ENCODE measurements at regions not wholly inside any gene's neighbourhood (a gene's known extent, or its start where the extent isn't known, plus 50 kb on each side); places are given as distances from the start of the nearest gene placed in this dataset.

- TF ChIP-seq CTCF (IDR thresholded peaks at IDR 0.05) (no peak), POLR2A (IDR thresholded peaks at IDR 0.05) (no peak)
These were observed 155.6 kb downstream of the DYRK2 start for GRCh38 chr12:67804168-67804567.
